ENCODE measurements at regions not wholly inside any gene's neighbourhood (a gene's known extent, or its start where the extent isn't known, plus 50 kb on each side); places are given as distances from the start of the nearest gene placed in this dataset.

GRCh38 chr3:180829409-180830405 lies 82.8 kb upstream of the FXR1 start:
- no peak for DNase-seq

GRCh38 chr3:180835501-180835900 lies 77.0 kb upstream of the FXR1 start:
- DNase-seq, result no peak

DNA sequence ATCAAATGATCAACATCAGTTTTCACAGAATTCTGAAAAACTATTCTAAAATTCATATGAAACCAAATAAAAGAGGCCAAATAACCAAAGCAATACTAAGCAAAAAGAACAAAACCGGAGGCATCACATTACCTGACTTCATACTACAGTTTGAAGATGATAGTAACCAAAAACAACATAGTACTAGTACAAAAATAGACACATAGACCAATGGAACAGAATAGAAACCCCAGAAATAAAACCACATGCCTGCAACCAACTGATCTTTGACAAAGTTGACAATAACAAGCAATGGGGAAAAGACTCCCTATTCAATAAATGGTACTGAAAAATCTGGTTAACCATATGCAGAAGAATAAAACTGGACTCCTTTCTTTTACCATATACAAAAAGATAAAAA lies 75.7 kb upstream of the FXR1 start:
- no peak for DNase-seq

DNA sequence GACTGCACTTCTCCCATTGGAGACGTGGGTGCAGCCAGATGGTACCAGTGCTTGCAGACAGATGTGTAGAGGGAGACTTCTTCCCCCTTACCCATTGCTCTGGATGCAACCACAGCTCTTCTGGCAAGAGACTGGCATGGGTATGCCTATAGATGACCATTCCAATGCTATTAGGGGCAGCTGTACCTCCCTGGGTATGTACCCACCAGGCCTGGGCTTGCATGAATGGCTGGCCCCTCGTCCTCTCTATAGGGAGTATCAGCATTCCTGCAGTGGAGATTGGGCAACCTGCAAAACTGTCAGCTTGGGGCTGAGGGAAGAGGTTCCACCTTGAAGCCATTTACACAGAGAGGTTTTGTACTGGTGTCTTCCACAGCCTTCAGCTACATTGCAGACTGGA lies 57.6 kb upstream of the FXR1 start:
- DNase-seq, result no peak

GRCh38 chr3:180855364-180855763 lies 57.1 kb upstream of the FXR1 start:
- DNase-seq, result no peak

- DNase-seq, result no peak
Observed at GRCh38 chr3:180855956-180856355, 56.5 kb upstream of the FXR1 start.

DNA sequence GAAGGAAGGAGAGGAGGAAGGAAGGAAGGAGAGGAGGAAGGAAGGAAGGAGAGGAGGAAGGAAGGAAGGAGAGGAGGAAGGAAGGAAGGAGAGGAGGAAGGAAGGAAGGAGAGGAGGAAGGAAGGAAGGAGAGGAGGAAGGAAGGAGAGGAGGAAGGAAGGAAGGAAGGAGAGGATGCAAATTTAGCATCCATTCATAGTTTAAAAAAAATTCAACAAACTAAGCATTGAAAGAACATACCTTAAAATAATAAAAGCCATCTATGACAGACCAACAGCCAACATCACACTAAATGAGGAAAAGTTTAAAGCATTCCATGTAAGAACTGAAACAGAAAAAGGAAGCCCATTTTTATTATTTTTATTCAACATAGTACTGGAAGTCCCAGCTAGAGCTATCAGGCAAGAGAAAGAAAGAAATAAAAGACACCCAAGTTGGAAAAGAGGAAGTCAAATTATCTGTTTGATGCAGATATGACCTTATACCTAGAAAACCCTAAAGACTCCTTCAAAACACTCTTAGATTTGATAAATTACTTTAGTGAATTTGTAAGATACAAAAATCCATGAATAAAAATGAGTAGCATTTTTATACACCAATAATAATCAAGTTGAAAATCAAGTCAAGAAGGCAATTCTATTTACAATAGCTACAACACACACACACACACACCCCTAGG lies 52.2 kb upstream of the FXR1 start:
- DNase-seq, result no peak
